Upper lobe of right lung (tissue), 1 donor: ENCODE measurements at regions not wholly inside any gene's neighbourhood (a gene's known extent, or its start where the extent isn't known, plus 50 kb on each side); places are given as distances from the start of the nearest gene placed in this dataset.

Source experiments
- ATAC-seq: fragments of 200-7000 bp; cut with Tn5 transposase; one replicate; pipeline ENCODE4 v1.9.1; 2020; ENCODE audit warnings: mild to moderate bottlenecking, moderate library complexity
- DNase-seq: peaks from one replicate; pipeline ENCODE4 v3.0.0-alpha.2; 2020
- H3K27ac ChIP-seq: fragments of 200-600 bp; one replicate; pipeline ENCODE4 v1.8.0; 2022
- H3K27me3 ChIP-seq: fragments of 200-600 bp; one replicate; pipeline ENCODE4 v1.8.0; 2022; ENCODE audit warnings: mild to moderate bottlenecking
- H3K36me3 ChIP-seq: fragments of 200-600 bp; one replicate; pipeline ENCODE4 v1.8.0; 2022
- H3K4me1 ChIP-seq: fragments of 200-600 bp; one replicate; pipeline ENCODE4 v1.8.0; 2022
- H3K4me3 ChIP-seq: fragments of 200-600 bp; one replicate; pipeline ENCODE4 v1.8.0; 2022; ENCODE audit warnings: mild to moderate bottlenecking
- H3K9me3 ChIP-seq: fragments of 200-600 bp; one replicate; pipeline ENCODE4 v1.8.0; 2022
- intact Hi-C: fragments of 100-400 bp; cut with DNase I; formaldehyde crosslinking; loops from one replicate; pipeline ENCODE4 v1.11.0; 2022
- TF ChIP-seq, protein P1 (sequence below): fragments of 200-600 bp; IDR thresholded peaks from one replicate; pipeline ENCODE4 v1.8.0; 2022; ENCODE audit warnings: antibody characterized with exemption
- donor health status: DM: no; HTN: yes; CAD: no; lungs with severe emphysema.

GRCh38 chr7:115132096-115132495 is 210.2 kb downstream of the MDFIC start:
- intact Hi-C loops, result no loop called here
- TF ChIP-seq, protein P1, sequence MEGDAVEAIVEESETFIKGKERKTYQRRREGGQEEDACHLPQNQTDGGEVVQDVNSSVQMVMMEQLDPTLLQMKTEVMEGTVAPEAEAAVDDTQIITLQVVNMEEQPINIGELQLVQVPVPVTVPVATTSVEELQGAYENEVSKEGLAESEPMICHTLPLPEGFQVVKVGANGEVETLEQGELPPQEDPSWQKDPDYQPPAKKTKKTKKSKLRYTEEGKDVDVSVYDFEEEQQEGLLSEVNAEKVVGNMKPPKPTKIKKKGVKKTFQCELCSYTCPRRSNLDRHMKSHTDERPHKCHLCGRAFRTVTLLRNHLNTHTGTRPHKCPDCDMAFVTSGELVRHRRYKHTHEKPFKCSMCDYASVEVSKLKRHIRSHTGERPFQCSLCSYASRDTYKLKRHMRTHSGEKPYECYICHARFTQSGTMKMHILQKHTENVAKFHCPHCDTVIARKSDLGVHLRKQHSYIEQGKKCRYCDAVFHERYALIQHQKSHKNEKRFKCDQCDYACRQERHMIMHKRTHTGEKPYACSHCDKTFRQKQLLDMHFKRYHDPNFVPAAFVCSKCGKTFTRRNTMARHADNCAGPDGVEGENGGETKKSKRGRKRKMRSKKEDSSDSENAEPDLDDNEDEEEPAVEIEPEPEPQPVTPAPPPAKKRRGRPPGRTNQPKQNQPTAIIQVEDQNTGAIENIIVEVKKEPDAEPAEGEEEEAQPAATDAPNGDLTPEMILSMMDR, result no peak
- H3K27ac ChIP-seq, result no peak overlapping the region
- DNase-seq, result no peak
- ATAC-seq, result no peak
- H3K4me3 ChIP-seq, result no peak overlapping the region
- no peaks in the 10 kb centered on the region for H3K36me3 ChIP-seq
- no peaks in the 10 kb centered on the region for H3K9me3 ChIP-seq
- H3K4me1 ChIP-seq, result peaks cover 6% of the 10 kb centered on the region
- H3K27me3 ChIP-seq, result no peaks in the 10 kb centered on the region

GRCh38 chr7:115128154-115128553 is 206.3 kb downstream of the MDFIC start:
- H3K9me3 ChIP-seq, result no peaks in the 10 kb centered on the region
- no peak overlapping the region for H3K4me3 ChIP-seq
- intact Hi-C loops, result no loop called here
- H3K4me1 ChIP-seq, result no peaks in the 10 kb centered on the region
- no peaks in the 10 kb centered on the region for H3K36me3 ChIP-seq
- no peaks in the 10 kb centered on the region for H3K27me3 ChIP-seq
- no peak overlapping the region for H3K27ac ChIP-seq
- no peak for ATAC-seq
- no peak for DNase-seq
- TF ChIP-seq, protein P1, result no peak

DNA sequence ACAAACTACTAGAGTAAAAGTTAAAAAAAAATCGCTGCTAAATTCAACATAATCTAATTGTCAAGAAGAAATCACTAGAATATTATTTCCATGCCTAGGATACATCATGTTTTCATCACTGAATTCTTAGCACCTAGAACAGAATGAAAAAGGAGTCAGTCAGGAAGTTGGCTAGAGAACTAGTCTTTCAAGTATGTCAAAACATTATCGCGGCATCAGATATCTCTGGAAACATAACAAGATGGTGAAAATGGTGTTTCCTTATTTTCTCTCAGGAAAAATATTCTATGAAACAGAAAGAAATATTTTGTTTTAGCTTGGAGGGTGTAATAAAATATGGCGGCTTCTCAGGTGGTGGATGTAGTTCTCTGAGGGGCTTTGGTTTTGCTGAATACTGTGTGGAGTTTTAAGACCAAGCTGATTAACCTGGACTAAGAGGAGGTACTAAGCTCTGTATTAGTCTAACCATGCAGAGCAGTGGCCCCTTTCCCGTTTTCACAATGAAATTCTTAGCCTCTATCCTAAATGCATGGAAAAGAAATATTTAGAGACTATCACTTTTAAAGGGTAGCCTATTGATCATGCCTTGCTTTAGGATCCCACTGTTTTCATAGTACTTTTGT is 205.6 kb downstream of the MDFIC start:
- intact Hi-C loops, result no loop called here
- Histone ChIP-seq H3K4me1 (no peaks in the 10 kb centered on the region), H3K36me3 (no peaks in the 10 kb centered on the region), H3K27me3 (no peaks in the 10 kb centered on the region), H3K27ac (no peak overlapping the region), H3K4me3 (no peak overlapping the region), H3K9me3 (no peaks in the 10 kb centered on the region)
- TF ChIP-seq, protein P1, result no peak
- DNase-seq (no peak), ATAC-seq (no peak)

- intact Hi-C loops, result no loop called here
- TF ChIP-seq, protein P1, result no peak
Observed at GRCh38 chr7:115125750-115126149, 203.9 kb downstream of the MDFIC start.

GRCh38 chr7:115125312-115125711 is 203.4 kb downstream of the MDFIC start:
- Histone ChIP-seq H3K4me3 (no peak overlapping the region), H3K27me3 (no peaks in the 10 kb centered on the region), H3K27ac (no peak overlapping the region), H3K36me3 (no peaks in the 10 kb centered on the region), H3K4me1 (no peaks in the 10 kb centered on the region), H3K9me3 (no peaks in the 10 kb centered on the region)
- TF ChIP-seq, protein P1, result no peak
- DNase-seq, result no peak
- intact Hi-C loops, result no loop called here
- no peak for ATAC-seq

More at GRCh38 chr7:115125750-115126149, 203.9 kb downstream of the MDFIC start:
- H3K36me3 ChIP-seq, result no peaks in the 10 kb centered on the region
- no peak for DNase-seq
- no peaks in the 10 kb centered on the region for H3K4me1 ChIP-seq
- H3K4me3 ChIP-seq, result no peak overlapping the region
- no peak for ATAC-seq
- H3K27ac ChIP-seq, result no peak overlapping the region
- no peaks in the 10 kb centered on the region for H3K27me3 ChIP-seq
- no peaks in the 10 kb centered on the region for H3K9me3 ChIP-seq

DNA sequence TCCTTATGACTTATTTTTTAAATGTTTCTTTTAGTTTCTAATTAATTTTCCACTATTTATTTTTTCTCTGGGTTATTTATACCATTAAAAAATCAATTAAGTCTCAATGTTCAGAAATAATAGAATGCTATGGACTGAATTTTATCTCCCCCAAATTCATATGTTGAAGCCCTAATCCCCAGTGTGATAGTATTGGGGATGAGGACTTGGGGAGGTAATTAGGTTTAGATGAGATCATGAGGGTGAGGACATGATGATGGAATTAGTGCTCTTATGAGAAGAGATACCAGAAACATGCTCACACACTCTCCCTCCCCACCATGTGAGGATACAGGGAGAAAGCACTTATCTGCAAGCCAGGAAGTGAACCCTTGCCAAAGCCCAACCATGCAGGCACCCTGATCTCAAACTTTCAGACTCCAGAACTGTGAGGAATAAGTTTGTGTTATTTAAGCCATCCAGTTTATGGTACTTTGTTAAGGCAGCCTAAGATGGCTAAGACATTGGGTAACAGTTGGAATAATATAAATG is 202.6 kb downstream of the MDFIC start:
- intact Hi-C loops, result no loop called here
- no peak for DNase-seq

More for the DNA sequence above, 202.6 kb downstream of the MDFIC start:
- TF ChIP-seq, protein P1, result no peak
- Histone ChIP-seq H3K36me3 (no peaks in the 10 kb centered on the region), H3K9me3 (no peaks in the 10 kb centered on the region), H3K27me3 (no peaks in the 10 kb centered on the region), H3K4me3 (no peak overlapping the region), H3K4me1 (no peaks in the 10 kb centered on the region), H3K27ac (no peak overlapping the region)
- no peak for ATAC-seq
